Stimulated activated CD4-positive, alpha-beta T cell treated with anti-CD3 and anti-CD28 coated beads, Interleukin-12 subunit alpha, Interleukin-12 subunit beta, amount 100 ng/mL, for 4 hours (primary cell): ENCODE measurements at regions not wholly inside any gene's neighbourhood (a gene's known extent, or its start where the extent isn't known, plus 50 kb on each side); places are given as distances from the start of the nearest gene placed in this dataset.
"Not testable (repeated sequence)": the region's sequence is repeated elsewhere in the genome, so short reads cannot be mapped to it uniquely, and the experiment has no call there.

Source experiments
- DNase-seq: peaks from one replicate; pipeline ENCODE4 v3.0.0-alpha.2; 2020

DNA sequence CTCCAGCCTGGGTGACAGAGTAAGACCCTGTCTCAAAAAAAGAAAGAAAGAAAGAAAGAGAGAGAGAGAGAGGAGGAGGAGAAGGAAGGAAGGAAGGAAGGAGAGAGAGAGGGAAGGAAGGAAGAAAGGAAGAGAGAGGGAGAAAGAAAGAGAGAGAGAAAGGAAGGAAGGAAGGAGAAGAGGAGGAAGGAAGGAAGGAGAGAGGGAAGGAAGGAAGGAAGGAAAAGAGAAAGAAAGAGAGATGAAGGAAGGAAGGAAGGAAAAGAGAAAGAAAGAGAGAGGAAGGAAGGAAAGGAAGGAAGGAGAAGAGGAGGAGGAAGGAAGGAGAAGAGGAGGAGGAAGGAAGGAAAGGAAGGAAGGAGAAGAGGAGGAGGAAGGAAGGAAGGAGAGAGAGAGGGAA lies 82.2 kb upstream of the ATP1B1 start:
- no peak for DNase-seq

DNA sequence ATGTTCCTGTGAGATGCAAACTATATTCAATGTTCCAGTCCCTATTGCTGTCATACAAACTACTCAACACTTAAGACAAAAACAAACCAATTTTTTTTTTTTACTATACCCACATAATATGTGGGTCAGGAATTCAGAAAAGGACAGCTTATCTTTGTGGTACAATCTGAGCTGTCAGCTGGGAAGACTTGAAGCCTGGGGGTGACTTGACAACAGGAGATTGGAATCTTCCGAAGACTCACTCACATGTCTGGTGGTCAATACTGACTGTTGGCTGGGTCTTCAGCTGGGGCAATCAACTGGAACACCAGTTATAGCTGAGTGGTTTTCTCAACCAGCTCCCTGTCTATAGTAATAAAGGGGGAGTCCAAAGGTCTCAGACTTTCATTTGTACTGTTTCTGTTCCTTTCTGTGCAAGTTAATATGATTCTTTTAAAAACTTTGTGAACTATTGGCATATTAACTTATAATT lies 81.7 kb upstream of the ATP1B1 start:
- no peak for DNase-seq

DNA sequence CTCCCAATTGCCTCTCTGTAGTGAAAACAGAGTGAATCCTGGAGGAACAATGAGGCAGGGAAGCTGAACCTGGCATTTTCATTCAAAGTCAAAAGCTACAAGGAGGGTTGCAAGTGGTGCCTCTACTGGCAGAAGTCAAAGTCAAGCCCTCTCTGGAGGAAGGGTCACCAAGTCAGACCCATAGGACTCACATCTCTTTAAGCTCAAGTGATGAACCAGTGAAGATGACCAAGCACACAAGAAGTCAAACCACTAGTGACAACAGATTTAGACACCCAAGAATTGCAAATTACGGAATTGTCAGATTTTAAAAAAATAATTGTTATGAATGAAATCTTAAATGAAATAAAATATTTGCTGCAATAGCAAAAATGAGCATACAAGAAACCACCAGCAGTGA lies 81.1 kb upstream of the ATP1B1 start:
- no peak for DNase-seq

DNA sequence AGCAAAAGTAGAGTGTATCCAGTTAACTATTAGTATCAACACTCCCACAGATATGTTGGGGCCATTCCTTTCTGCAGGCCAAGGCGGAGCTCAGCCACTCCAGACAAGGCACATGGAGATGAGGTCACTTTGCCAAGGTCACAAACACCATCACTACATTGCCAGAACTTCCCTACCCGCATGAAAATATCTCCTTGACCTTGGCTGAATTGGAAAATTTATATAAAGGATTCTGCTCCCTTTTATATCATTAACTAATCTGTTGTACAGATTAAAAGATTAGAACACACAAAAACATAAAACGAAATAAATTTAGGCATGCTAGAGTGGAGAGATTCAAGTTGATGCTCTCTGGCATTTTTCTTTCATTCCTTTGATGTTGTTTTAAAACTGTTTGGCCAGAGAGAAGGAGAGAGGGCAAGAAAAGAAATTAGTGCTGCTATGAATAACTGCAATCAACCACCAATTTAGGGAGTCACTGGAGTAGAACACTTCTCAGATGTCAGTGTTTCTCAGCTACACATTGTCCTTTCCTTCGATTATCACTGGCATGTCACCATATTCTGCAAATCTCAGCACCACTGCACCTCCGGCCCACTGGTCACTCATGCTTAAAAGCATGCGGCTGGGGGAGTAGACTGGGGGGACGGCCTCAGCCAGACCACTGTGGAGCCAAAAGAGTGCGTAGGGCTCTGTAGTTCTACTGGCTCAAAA lies 78.7 kb upstream of the ATP1B1 start:
- no peak for DNase-seq

DNA sequence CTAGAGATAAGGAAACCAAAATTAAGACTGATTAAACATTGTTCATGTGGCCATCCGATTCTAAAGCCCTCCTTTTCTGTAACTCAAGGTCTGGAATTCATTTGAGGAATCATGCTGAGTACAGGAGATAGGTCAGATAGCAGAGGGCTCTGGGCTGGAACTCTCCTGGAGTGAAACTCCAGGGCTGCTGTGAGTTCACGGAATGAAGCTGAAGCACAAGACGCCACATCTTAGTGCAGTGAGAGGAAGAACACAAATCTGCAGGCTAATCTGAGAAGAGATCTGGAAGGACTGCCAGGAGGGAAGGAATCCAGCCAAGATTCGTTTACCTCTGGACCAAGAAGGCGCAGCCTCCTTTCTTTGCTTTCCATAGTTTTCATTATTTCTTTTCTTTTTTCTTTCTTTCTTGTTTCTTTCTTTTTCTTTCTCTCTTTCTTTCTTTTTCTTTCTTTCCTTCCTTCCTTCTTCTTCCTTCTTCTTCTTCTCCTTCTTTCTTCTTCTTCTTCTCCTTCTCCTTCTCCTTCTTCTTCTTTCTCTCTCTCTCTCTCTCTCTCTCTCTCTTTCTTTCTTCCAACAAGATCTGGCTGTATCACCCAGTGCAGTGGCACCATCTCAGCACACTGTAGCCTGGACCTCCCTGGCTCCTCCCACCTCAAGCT lies 74.8 kb upstream of the ATP1B1 start:
- DNase-seq: no peak

DNA sequence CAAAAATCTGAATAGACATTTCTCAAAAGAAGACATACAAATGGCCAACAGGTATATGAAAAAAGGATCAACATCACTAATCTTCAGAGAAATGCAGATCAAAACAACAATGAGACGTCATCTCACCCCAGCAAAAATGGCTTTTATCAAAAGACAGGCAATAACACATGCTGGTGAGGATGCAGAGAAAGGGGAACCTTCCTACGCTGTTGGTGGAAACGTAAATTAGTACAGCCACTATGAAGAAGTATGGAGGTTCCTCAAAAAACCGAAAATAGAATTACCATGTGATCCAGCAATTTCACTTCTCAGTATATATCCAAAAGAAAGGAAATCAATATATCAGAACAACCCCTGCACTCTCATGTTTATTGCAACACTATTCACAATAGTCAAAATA lies 65.1 kb upstream of the ATP1B1 start:
- no peak for DNase-seq

DNA sequence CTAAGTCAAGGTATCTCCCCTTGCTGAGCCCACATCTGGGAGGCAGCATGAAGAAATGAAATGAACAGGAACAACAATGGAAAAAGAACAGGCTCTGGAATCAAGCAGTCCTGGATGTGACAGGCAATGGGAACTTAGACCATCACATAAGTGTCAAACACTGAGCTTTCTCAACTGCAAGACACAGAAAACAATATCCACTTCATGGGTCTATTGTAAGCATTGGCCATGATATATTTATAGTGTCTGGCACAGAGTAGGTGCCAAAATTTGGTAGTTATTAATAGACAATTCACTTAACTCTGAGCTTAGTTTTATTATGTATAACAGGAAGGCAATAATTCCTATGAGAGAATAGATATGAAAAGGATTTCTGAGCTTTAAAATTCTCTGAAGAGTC lies 64.1 kb upstream of the ATP1B1 start:
- DNase-seq: no peak

DNA sequence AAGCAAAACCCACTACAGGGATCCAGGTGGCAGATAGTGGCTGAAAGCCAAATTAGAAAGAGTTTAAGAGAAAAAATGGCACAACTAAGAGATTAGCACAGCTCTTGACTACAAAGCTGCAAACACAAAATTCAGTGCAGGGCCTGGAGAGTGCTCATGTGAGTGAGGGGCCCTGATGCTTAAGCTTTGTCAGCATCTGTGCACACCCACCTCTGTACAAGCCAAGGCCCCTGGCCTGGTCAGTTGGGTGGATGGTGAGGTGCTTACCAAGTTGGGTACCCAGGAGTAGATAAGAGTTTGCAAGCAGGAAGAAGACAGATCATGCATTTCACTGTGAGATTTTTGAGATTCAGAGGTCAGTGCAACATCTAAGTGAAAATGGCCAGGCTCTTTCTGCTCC lies 62.7 kb upstream of the ATP1B1 start:
- DNase-seq: no peak

DNA sequence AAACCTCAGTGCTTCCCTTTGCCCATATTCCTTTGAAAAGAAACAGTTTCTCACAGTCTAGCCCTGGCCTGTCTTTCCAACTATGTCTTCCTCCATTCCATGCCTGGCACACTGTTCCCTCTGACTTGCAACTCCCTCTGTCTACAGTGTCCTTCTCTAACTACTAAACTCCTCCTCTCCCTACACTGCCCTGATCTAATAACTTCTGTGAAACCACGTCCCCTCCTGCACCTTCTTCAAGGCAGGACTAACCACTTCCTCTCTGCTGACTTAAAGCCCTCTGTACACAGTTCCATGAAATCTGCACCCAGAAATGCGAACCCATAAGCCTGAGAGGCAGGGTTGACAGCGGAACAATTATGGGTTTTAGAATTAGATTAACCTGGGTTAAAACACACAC lies 62.2 kb upstream of the ATP1B1 start:
- no peak for DNase-seq

DNA sequence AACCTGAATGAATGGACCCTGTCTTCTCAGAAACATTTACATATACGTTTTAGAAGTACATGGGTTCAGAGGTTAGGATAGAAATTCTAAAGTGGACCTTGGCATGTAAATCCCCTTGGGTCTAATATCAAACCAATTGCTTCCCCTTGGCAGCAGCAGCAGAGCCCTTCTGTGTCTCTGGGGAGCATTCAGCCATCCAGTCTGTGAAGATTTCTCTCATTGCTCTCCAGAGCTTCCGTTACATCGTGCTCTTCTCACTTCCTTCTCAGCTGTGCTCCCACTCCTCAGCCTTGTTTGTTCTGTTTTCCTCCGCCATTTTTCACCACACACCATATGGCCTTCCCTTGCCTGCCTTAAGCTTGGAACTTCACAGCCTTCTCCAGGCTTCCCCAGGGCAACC lies 61.5 kb upstream of the ATP1B1 start:
- DNase-seq: no peak

DNA sequence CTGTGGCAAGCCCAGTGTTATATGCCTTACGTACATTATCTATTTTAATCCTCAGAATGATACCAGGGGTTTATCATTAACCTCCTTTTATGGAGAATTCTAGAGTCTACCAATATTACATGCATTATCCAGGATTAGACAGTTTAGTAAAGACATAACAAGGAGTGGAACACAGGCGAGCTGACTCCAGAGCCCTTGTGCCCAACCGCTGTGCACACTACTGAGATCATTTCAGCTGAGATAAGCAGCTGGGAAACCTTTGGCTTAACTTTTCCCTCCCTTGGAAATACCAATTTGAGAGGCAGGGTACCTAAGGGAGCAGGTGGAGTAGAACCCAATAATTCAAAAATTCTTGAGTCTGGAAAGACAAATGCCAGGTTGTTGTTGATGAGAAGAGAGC lies 59.8 kb upstream of the ATP1B1 start:
- no peak for DNase-seq

DNA sequence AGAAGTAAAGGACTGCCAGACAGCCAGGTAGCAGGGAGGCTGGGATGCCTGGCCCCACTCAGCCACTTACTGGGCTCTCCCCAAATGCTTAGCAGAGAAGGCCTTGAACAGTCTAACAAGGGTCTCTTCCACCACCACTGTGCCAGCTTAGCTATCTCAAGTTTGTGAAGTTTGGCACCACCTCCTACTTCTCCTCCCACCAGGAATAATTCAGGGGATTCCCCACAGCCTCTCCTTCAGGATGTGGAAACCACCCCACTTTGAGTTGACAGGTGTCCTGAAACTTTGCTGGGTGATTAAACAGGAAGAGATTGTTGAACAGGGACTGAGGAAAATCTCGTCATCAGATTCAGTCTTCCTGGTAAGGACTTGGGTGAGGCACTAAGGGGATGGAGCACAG lies 59.4 kb upstream of the ATP1B1 start:
- no peak for DNase-seq

DNA sequence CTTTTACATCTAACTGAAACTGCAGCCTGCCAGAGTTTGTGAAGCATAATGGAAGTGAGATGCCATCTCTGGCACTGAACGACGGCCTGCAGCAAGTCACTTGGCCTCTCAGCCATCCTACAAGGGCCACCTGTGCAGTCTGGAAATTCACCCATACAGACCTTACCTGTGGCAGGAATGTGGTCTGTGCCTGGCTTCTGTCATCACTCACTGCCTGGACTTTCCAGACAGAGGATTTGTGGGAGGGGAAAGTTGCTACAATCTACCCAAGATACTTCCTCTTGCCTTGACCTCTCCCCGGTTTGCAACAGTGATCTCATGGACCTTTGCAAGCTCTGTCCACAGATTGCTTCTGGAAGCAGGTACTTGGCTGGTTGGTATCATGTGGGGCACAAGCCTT lies 58.4 kb upstream of the ATP1B1 start:
- no peak for DNase-seq

DNA sequence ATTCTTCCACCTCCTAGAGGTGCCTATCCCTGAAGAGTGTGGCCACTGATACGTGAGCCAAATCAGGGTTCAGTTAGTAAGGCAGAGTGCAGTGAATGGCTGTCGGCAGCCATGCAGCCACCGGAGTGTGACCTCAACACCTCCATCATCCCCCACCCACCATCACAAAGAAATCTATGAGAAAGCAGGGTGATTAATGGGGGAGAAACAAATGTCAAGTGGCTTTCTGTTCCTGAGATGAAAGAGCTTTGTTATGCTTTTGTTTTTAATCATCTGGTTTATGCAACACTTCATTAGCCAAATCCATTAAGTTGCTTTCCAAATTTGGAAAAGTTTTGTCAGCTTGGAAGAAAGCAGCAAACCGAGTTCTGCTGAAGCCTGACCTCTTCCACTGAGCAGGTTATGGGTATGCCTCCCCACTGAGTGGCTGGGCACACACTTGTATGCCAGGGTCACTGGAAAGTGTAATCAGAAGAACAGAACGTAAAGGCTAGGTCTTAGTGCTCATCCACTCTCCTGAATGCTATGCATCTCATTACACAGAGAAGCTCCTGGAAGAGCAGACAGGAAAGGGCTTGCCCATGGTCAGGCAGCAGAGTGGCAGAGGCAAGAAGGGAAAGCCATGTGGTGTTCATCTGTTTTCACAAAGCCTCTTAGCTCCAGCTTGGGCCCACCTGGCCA lies 57.1 kb upstream of the ATP1B1 start:
- DNase-seq: peak; percentile 21

DNA sequence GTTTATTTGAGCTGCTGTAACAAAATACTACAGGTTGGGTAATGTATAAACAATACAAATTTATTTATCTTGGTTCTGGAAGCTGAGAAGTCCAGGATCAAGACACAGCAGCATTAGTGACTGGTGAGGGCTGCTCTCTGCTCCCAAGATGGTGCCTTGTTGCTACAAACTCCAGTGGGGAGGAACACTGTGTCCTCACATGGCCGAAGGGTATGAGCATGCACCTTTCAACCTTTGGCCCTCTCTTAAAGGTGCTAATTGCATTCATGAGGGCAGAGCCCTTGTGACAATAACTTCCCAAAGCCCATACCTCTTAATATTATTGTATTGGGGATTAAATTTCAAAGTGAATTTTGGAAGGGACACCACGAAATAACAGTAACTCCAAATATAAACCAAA lies 55.3 kb upstream of the ATP1B1 start:
- DNase-seq: no peak

DNA sequence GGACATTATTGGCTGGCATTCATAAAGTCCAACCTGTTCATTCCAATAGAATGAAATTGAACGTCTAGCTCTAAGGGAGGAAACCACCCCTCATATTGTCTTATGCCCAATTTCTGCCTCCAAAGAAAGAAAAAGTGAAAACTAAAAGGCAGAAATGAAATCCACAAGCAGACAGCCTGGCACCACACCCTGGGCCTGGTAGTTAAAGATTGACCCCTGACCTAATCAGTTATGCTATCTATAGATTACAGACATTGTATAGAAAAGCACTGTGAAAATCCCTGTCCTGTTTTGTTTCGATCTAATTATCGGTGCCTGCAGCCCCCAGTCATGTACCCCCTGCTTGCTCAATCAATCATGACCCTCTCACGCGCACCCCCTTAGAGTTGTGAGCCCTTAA lies 54.3 kb upstream of the ATP1B1 start:
- not testable (repeated sequence) for DNase-seq

DNA sequence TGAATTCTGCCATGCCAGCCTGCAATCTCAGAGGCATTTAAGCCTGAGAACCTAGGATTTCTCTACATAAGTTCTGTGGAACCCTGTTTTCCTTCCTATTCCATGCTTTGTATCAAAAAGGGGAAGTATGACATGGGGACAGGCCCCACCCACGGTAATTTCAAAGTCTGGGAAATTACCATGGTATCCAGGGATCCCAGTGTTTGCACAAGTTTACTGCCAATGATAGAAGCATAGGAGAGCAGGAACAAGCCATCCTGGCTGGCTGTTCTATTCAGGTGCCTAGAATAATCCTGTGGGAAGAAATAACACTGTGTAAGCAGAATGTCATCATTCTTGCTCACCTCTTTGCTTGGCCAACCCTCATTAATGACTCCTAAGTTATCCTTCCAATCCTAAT lies 53.8 kb upstream of the ATP1B1 start:
- no peak for DNase-seq

DNA sequence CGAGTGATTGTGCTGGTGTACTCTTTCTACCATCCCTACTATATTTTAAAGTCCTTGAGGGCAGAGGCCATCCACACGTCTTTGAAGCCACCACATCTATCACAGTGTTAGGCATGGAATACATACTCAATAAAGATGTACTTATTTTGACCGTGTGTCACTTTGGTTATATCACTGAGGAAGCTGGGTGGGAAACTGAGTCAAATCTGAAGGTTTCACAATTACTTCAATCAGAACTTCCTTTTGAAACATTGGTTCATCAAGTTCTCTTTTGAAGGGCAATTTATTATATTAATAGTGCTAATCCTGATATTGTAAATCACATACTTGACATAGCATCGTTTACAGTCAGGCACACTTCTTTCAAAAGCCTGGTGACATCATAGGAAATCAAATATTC lies 53.3 kb upstream of the ATP1B1 start:
- no peak for DNase-seq
